Lower leg skin (tissue), 4 donors: ENCODE measurements at regions not wholly inside any gene's neighbourhood (a gene's known extent, or its start where the extent isn't known, plus 50 kb on each side); places are given as distances from the start of the nearest gene placed in this dataset.
"Not testable (repeated sequence)": the region's sequence is repeated elsewhere in the genome, so short reads cannot be mapped to it uniquely, and the experiment has no call there.

ENCODE experiments used
- DNase-seq, 2 donors: peaks; one replicate each; pipeline ENCODE4 v3.0.0-alpha.2; 2019; ENCODE audit warnings: low spot score in 2 of 2
- H3K4me3 ChIP-seq: fragments of 200-600 bp; sonication (generic); 2 replicates; pipeline ENCODE4 v1.5.1; 2017; ENCODE audit warnings: mild to moderate bottlenecking, low read depth; ENCODE audit not compliant: poor library complexity, severe bottlenecking
- CTCF ChIP-seq, 3 donors: fragments of 450-650 bp; IDR thresholded peaks; one replicate each; pipeline ENCODE4 v1.5.1; 2016; ENCODE audit warnings: antibody characterized with exemption in 3 of 3, mild to moderate bottlenecking in 3 of 3, moderate library complexity in 2 of 3
- POLR2A ChIP-seq, 2 donors: fragments of 450-650 bp; IDR thresholded peaks; one replicate each; pipeline ENCODE4 v1.6.1; 2016 to 2017; ENCODE audit warnings: antibody characterized with exemption in 2 of 2, mild to moderate bottlenecking in 1 of 2, moderate library complexity in 1 of 2
- WGBS, 2 donors: methylation state at CpG; one replicate each; pipeline ENCODE4 v1.1.5; 2018; 5-methylcytosine and 5-hydroxymethylcytosine counted together
- intact Hi-C: fragments of 100-400 bp; cut with DNase I; formaldehyde crosslinking; loops from one replicate; pipeline ENCODE4 v1.15.0; 2023; ENCODE audit warnings: low total_unique reads

GRCh38 chr3:28151608-28152228, 89.7 kb upstream of the CMC1 start:
- TF ChIP-seq POLR2A (IDR thresholded peaks at IDR 0.05), result no peak
- no peak for TF ChIP-seq CTCF (IDR thresholded peaks at IDR 0.05)
- DNase-seq, result no peak
- intact Hi-C loops, result no loop called here
- no peak overlapping the region for H3K4me3 ChIP-seq

DNA sequence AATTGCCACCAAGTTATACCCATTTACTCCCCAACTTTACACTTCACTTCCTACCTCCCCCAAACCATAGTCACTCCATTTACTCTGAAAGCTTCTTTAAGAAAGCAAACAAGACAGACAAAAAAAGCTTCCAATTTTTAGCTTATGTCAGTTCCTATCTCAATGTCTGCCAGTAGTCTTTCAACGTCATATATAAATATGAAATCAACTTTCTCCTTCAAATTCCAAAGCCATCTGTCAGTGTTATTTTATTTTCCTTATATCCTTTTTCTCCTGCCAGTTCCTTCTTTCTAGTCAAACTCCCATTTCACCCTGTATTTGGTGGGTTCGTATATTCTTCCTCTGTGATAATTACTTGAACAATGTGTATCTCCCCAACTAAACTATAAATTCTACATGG, 85.8 kb upstream of the CMC1 start:
- no peak for DNase-seq
- TF ChIP-seq POLR2A (IDR thresholded peaks at IDR 0.05) (no peak), CTCF (IDR thresholded peaks at IDR 0.05) (no peak)
- intact Hi-C loops, result no loop called here
- 56 to 68% methylated on average over 2 of the region's 2 CpGs for WGBS, 2 donors
- H3K4me3 ChIP-seq, result no peak overlapping the region

- intact Hi-C loops, DNase-seq, H3K4me3 ChIP-seq: not testable (repeated sequence)
- WGBS, 2 donors, result 92 to 96% methylated on average over 16 of the region's 16 CpGs
Observed at GRCh38 chr3:28156599-28156998, 84.8 kb upstream of the CMC1 start.

GRCh38 chr3:28171962-28172361, 69.5 kb upstream of the CMC1 start:
- intact Hi-C loops, result no loop called here
- no peak for DNase-seq
- no peak overlapping the region for H3K4me3 ChIP-seq
- 73% methylated on average over 1 of the region's 1 CpG for WGBS, 2 donors
- TF ChIP-seq POLR2A (IDR thresholded peaks at IDR 0.05) (no peak), CTCF (IDR thresholded peaks at IDR 0.05) (no peak)

- no peak for DNase-seq
- no peak overlapping the region for H3K4me3 ChIP-seq
- intact Hi-C loops, result no loop called here
- TF ChIP-seq POLR2A (IDR thresholded peaks at IDR 0.05) (no peak), CTCF (IDR thresholded peaks at IDR 0.05) (no peak)
Observed at GRCh38 chr3:28172748-28173147, 68.7 kb upstream of the CMC1 start.

- intact Hi-C loops, result no loop called here
- 28 to 45% methylated on average over 3 of the region's 3 CpGs for WGBS, 2 donors
- no peak for DNase-seq
- TF ChIP-seq POLR2A (IDR thresholded peaks at IDR 0.05) (no peak), CTCF (IDR thresholded peaks at IDR 0.05) (no peak)
- H3K4me3 ChIP-seq, result no peak overlapping the region
Observed at GRCh38 chr3:28173836-28174235, 67.6 kb upstream of the CMC1 start.
